ENCODE measurements at regions not wholly inside any gene's neighbourhood (a gene's known extent, or its start where the extent isn't known, plus 50 kb on each side); places are given as distances from the start of the nearest gene placed in this dataset.

GRCh38 chr20:58116505-58116904 lies 111.9 kb downstream of the ANKRD60 start:
- no peak overlapping the region for H3K4me3 ChIP-seq
- no peak overlapping the region for H3K27ac ChIP-seq
- TF ChIP-seq, protein P1, sequence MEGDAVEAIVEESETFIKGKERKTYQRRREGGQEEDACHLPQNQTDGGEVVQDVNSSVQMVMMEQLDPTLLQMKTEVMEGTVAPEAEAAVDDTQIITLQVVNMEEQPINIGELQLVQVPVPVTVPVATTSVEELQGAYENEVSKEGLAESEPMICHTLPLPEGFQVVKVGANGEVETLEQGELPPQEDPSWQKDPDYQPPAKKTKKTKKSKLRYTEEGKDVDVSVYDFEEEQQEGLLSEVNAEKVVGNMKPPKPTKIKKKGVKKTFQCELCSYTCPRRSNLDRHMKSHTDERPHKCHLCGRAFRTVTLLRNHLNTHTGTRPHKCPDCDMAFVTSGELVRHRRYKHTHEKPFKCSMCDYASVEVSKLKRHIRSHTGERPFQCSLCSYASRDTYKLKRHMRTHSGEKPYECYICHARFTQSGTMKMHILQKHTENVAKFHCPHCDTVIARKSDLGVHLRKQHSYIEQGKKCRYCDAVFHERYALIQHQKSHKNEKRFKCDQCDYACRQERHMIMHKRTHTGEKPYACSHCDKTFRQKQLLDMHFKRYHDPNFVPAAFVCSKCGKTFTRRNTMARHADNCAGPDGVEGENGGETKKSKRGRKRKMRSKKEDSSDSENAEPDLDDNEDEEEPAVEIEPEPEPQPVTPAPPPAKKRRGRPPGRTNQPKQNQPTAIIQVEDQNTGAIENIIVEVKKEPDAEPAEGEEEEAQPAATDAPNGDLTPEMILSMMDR (IDR thresholded peaks at IDR 0.05): no peak
- H3K27me3 ChIP-seq: no peaks in the 10 kb centered on the region
- no peak for DNase-seq (ENCODE audit: low spot score in 2 of 2)
- H3K36me3 ChIP-seq: no peaks in the 10 kb centered on the region
- intact Hi-C loops (cut with DNase I): no loop called here
- H3K4me1 ChIP-seq: peaks cover 0 to 8% of the 10 kb centered on the region in 2 donors
- peaks cover 0 to 8% of the 10 kb centered on the region in 2 donors for H3K9me3 ChIP-seq

GRCh38 chr20:58113716-58114115 lies 114.7 kb downstream of the ANKRD60 start:
- Histone ChIP-seq H3K36me3 (no peaks in the 10 kb centered on the region), H3K27ac (no peak overlapping the region), H3K4me3 (no peak overlapping the region), H3K9me3 (no peaks in the 10 kb centered on the region), H3K27me3 (no peaks in the 10 kb centered on the region), H3K4me1 (peaks cover 3 to 14% of the 10 kb centered on the region in 2 donors)
- TF ChIP-seq, protein P1 (IDR thresholded peaks at IDR 0.05): no peak
- intact Hi-C loops (cut with DNase I): loop anchor here (2.0 kb wide), 1 partner anchor 15 kb away; no protein-coding TSS in a partner anchor
- no peak for DNase-seq (ENCODE audit: low spot score in 2 of 2)

DNA sequence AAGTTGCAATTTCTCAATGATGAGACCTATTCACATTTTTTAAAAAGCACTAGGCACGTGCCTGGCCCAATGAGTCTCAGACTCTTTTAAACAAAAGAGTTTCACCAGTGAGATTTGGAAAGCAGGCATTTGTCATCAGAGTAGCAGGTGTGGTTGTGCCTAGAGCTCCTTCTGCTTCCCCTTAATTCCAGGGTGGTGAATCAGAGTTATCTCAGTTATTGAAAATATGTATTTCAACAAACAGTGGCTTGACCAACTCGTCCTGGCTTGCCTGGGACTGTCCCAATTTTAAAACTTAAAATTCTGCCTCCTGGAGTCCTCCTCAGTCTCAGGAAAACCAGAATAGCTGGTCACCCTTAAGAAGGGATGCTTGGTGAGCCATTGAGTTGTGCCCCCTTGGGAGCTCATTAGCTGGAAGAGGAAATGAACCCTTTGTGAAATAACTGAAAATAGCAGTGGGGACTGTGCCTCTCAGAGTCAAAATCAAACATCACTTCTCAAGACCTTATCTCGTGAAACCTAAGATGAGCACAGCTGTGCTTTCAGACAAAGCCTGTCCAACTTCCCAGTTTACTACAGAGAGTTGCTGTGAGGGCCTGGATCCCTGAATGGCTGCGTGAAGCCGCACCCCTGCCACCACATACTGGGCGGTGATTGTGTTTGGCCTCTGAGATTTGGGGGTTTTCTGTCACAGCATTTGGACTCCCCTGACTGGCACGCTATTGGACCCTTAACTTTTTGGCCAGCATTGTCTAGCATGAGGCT lies 116.3 kb downstream of the ANKRD60 start:
- H3K36me3 ChIP-seq: no peaks in the 10 kb centered on the region
- H3K27me3 ChIP-seq: no peaks in the 10 kb centered on the region
- intact Hi-C loops (cut with DNase I): loop anchor here (2.0 kb wide), 1 partner anchor 17 kb away; no protein-coding TSS in a partner anchor
- H3K4me3 ChIP-seq: no peak overlapping the region
- TF ChIP-seq, protein P1 (IDR thresholded peaks at IDR 0.05): no peak
- H3K9me3 ChIP-seq: no peaks in the 10 kb centered on the region
- H3K4me1 ChIP-seq: peaks cover 3 to 14% of the 10 kb centered on the region in 2 donors
- no peak for DNase-seq (ENCODE audit: low spot score in 2 of 2)
- H3K27ac ChIP-seq: peak overlapping the region; percentile 35 to 63

GRCh38 chr20:58111310-58112016 lies 117.0 kb downstream of the ANKRD60 start:
- intact Hi-C loops (cut with DNase I): loop anchor here (2.0 kb wide), 1 partner anchor 17 kb away; no protein-coding TSS in a partner anchor
- peak overlapping the region; percentile 35 to 63 for H3K27ac ChIP-seq
- no peak overlapping the region for H3K4me3 ChIP-seq
- H3K9me3 ChIP-seq: no peaks in the 10 kb centered on the region
- H3K36me3 ChIP-seq: no peaks in the 10 kb centered on the region
- DNase-seq (ENCODE audit: low spot score in 2 of 2): no peak
- peaks cover 3 to 14% of the 10 kb centered on the region in 2 donors for H3K4me1 ChIP-seq
- TF ChIP-seq, protein P1 (IDR thresholded peaks at IDR 0.05): no peak
- H3K27me3 ChIP-seq: no peaks in the 10 kb centered on the region

- Histone ChIP-seq H3K9me3 (no peaks in the 10 kb centered on the region), H3K27ac (peak overlapping the region; percentile 64 to 67), H3K36me3 (no peaks in the 10 kb centered on the region), H3K27me3 (no peaks in the 10 kb centered on the region), H3K4me1 (peaks cover 3 to 14% of the 10 kb centered on the region in 2 donors), H3K4me3 (no peak overlapping the region)
- no peak for DNase-seq (ENCODE audit: low spot score in 2 of 2)
- TF ChIP-seq, protein P1 (IDR thresholded peaks at IDR 0.05): no peak
- intact Hi-C loops (cut with DNase I): loop anchor here (2.0 kb wide), 3 partner anchors 37 to 397 kb away; no protein-coding TSS in a partner anchor
These were observed 118.4 kb downstream of the ANKRD60 start for GRCh38 chr20:58109918-58110635.

Measured in ascending aorta (tissue), 2 donors.